Immature natural killer cell (primary cell): ENCODE measurements at regions not wholly inside any gene's neighbourhood (a gene's known extent, or its start where the extent isn't known, plus 50 kb on each side); places are given as distances from the start of the nearest gene placed in this dataset.

Source experiments
- DNase-seq, 3 donors: peaks; one replicate each; pipeline ENCODE4 v3.0.0; 2022; ENCODE audit warnings: mixed read lengths in 1 of 3
- H3K27ac Mint-ChIP-seq, 6 donors: one replicate each; pipeline ENCODE4 v1.8.0; 2020; ENCODE audit warnings: mixed read lengths in 6 of 6, mild to moderate bottlenecking in 5 of 6, inconsistent platforms in 4 of 6, moderate library complexity in 3 of 6
- H3K27me3 Mint-ChIP-seq, 3 donors: one replicate each; pipeline ENCODE4 v1.8.0; 2020 to 2021; ENCODE audit warnings: low read depth in 3 of 3, mild to moderate bottlenecking in 3 of 3, mixed read lengths in 3 of 3, moderate library complexity in 3 of 3, inconsistent platforms in 1 of 3
- H3K36me3 Mint-ChIP-seq, 3 donors: one replicate each; pipeline ENCODE4 v1.8.0; 2020; ENCODE audit warnings: mixed read lengths in 3 of 3, inconsistent platforms in 2 of 3, mild to moderate bottlenecking in 2 of 3
- H3K4me1 Mint-ChIP-seq, 2 donors: one replicate each; pipeline ENCODE4 v1.8.0; 2020; ENCODE audit warnings: inconsistent platforms in 2 of 2, mild to moderate bottlenecking in 2 of 2, mixed read lengths in 2 of 2, moderate library complexity in 1 of 2
- H3K4me3 Mint-ChIP-seq, 5 donors: one replicate each; pipeline ENCODE4 v1.8.0; 2020; ENCODE audit warnings: mild to moderate bottlenecking in 5 of 5, mixed read lengths in 5 of 5, inconsistent platforms in 3 of 5, moderate library complexity in 3 of 5
- H3K9me3 Mint-ChIP-seq, 6 donors: one replicate each; pipeline ENCODE4 v1.8.0; 2020; ENCODE audit warnings: mild to moderate bottlenecking in 6 of 6, mixed read lengths in 6 of 6, inconsistent platforms in 4 of 6, moderate library complexity in 3 of 6

GRCh38 chr2:107354175-107354574 lies 468.2 kb upstream of the ST6GAL2 start:
- no peak for DNase-seq
- peaks cover 0 to 2% (median 0%) of the 10 kb centered on the region in 3 donors for H3K27me3 Mint-ChIP-seq
- peaks cover 0 to 4% (median 0%) of the 10 kb centered on the region in 3 donors for H3K36me3 Mint-ChIP-seq
- no peak overlapping the region for H3K4me3 Mint-ChIP-seq
- no peak overlapping the region for H3K27ac Mint-ChIP-seq
- peaks cover 4 to 37% (median 19%) of the 10 kb centered on the region in 6 donors for H3K9me3 Mint-ChIP-seq
- H3K4me1 Mint-ChIP-seq: no peaks in the 10 kb centered on the region

GRCh38 chr2:107358362-107358761 lies 468.3 kb upstream of the RGPD4 start:
- H3K4me1 Mint-ChIP-seq: no peaks in the 10 kb centered on the region
- H3K9me3 Mint-ChIP-seq: peaks cover under 1 to 14% (median 4%) of the 10 kb centered on the region in 6 donors
- no peak overlapping the region for H3K27ac Mint-ChIP-seq

GRCh38 chr2:107359021-107359420 lies 467.7 kb upstream of the RGPD4 start:
- Mint-ChIP-seq H3K27ac (no peak overlapping the region), H3K4me1 (no peaks in the 10 kb centered on the region), H3K4me3 (no peak overlapping the region), H3K27me3 (peaks cover 0 to 2% (median 0%) of the 10 kb centered on the region in 3 donors), H3K9me3 (peaks cover 5 to 19% (median 7%) of the 10 kb centered on the region in 6 donors), H3K36me3 (no peaks in the 10 kb centered on the region)
- DNase-seq: no peak

More at GRCh38 chr2:107358362-107358761, 468.3 kb upstream of the RGPD4 start:
- Mint-ChIP-seq H3K4me3 (no peak overlapping the region), H3K27me3 (peaks cover 0 to 2% (median 0%) of the 10 kb centered on the region in 3 donors), H3K36me3 (no peaks in the 10 kb centered on the region)
- DNase-seq: no peak

GRCh38 chr2:107361751-107362381 lies 464.8 kb upstream of the RGPD4 start:
- peaks cover 9 to 21% (median 12%) of the 10 kb centered on the region in 6 donors for H3K9me3 Mint-ChIP-seq
- H3K4me1 Mint-ChIP-seq: no peaks in the 10 kb centered on the region
- H3K4me3 Mint-ChIP-seq: no peak overlapping the region
- peaks cover 0 to 2% (median 0%) of the 10 kb centered on the region in 3 donors for H3K27me3 Mint-ChIP-seq
- no peak overlapping the region for H3K27ac Mint-ChIP-seq
- no peaks in the 10 kb centered on the region for H3K36me3 Mint-ChIP-seq
- no peak for DNase-seq

- no peaks in the 10 kb centered on the region for H3K4me1 Mint-ChIP-seq
- no peaks in the 10 kb centered on the region for H3K36me3 Mint-ChIP-seq
- H3K27me3 Mint-ChIP-seq: peaks cover 0 to 2% (median 0%) of the 10 kb centered on the region in 3 donors
- H3K9me3 Mint-ChIP-seq: peaks cover 9 to 20% (median 15%) of the 10 kb centered on the region in 6 donors
- DNase-seq: no peak
- no peak overlapping the region for H3K27ac Mint-ChIP-seq
- H3K4me3 Mint-ChIP-seq: no peak overlapping the region
These were observed 463.7 kb upstream of the RGPD4 start for GRCh38 chr2:107362993-107363392.

GRCh38 chr2:107363806-107364205 lies 462.9 kb upstream of the RGPD4 start:
- Mint-ChIP-seq H3K27me3 (peaks cover 0 to 2% (median 0%) of the 10 kb centered on the region in 3 donors), H3K36me3 (no peaks in the 10 kb centered on the region), H3K9me3 (peaks cover 9 to 25% (median 15%) of the 10 kb centered on the region in 6 donors), H3K4me3 (no peak overlapping the region), H3K27ac (no peak overlapping the region), H3K4me1 (no peaks in the 10 kb centered on the region)
- DNase-seq: no peak

GRCh38 chr2:107364361-107364950 lies 462.2 kb upstream of the RGPD4 start:
- Mint-ChIP-seq H3K4me1 (no peaks in the 10 kb centered on the region), H3K4me3 (no peak overlapping the region), H3K27me3 (peaks cover 0 to 2% (median 0%) of the 10 kb centered on the region in 3 donors), H3K9me3 (peaks cover 9 to 25% (median 18%) of the 10 kb centered on the region in 6 donors), H3K36me3 (no peaks in the 10 kb centered on the region), H3K27ac (no peak overlapping the region)
- no peak for DNase-seq

- Mint-ChIP-seq H3K36me3 (no peaks in the 10 kb centered on the region), H3K27ac (no peak overlapping the region), H3K4me1 (no peaks in the 10 kb centered on the region), H3K9me3 (peaks cover 2 to 42% (median 8%) of the 10 kb centered on the region in 6 donors), H3K27me3 (no peaks in the 10 kb centered on the region), H3K4me3 (no peak overlapping the region)
- DNase-seq: no peak
These were observed 452.4 kb upstream of the RGPD4 start for GRCh38 chr2:107374249-107374648.

GRCh38 chr2:107376909-107377308 lies 449.8 kb upstream of the RGPD4 start:
- Mint-ChIP-seq H3K27me3 (no peaks in the 10 kb centered on the region), H3K4me3 (no peak overlapping the region), H3K9me3 (peaks cover 5 to 35% (median 11%) of the 10 kb centered on the region in 6 donors), H3K36me3 (no peaks in the 10 kb centered on the region), H3K4me1 (no peaks in the 10 kb centered on the region), H3K27ac (no peak overlapping the region)
- no peak for DNase-seq

- DNase-seq: no peak
- H3K36me3 Mint-ChIP-seq: no peaks in the 10 kb centered on the region
- H3K9me3 Mint-ChIP-seq: peaks cover 6 to 38% (median 14%) of the 10 kb centered on the region in 6 donors
- no peak overlapping the region for H3K27ac Mint-ChIP-seq
- H3K4me3 Mint-ChIP-seq: no peak overlapping the region
- no peaks in the 10 kb centered on the region for H3K27me3 Mint-ChIP-seq
- H3K4me1 Mint-ChIP-seq: no peaks in the 10 kb centered on the region
These were observed 445.8 kb upstream of the RGPD4 start for GRCh38 chr2:107380912-107381311.

GRCh38 chr2:107383691-107384090 lies 443.0 kb upstream of the RGPD4 start:
- Mint-ChIP-seq H3K27me3 (peaks cover 0 to 1% (median 0%) of the 10 kb centered on the region in 3 donors), H3K36me3 (no peaks in the 10 kb centered on the region), H3K27ac (no peak overlapping the region), H3K4me1 (no peaks in the 10 kb centered on the region), H3K9me3 (peaks cover 6 to 40% (median 17%) of the 10 kb centered on the region in 6 donors), H3K4me3 (no peak overlapping the region)
- DNase-seq: no peak

GRCh38 chr2:107384422-107384821 lies 442.3 kb upstream of the RGPD4 start:
- no peaks in the 10 kb centered on the region for H3K4me1 Mint-ChIP-seq
- H3K27ac Mint-ChIP-seq: no peak overlapping the region

GRCh38 chr2:107385921-107386320 lies 440.8 kb upstream of the RGPD4 start:
- H3K4me1 Mint-ChIP-seq: no peaks in the 10 kb centered on the region
- H3K27ac Mint-ChIP-seq: no peak overlapping the region
- H3K4me3 Mint-ChIP-seq: no peak overlapping the region
- peaks cover 0 to 1% (median 0%) of the 10 kb centered on the region in 3 donors for H3K27me3 Mint-ChIP-seq
- H3K9me3 Mint-ChIP-seq: peaks cover 6 to 44% (median 17%) of the 10 kb centered on the region in 6 donors
- DNase-seq: no peak
- no peaks in the 10 kb centered on the region for H3K36me3 Mint-ChIP-seq

More at GRCh38 chr2:107384422-107384821, 442.3 kb upstream of the RGPD4 start:
- peaks cover 6 to 44% (median 17%) of the 10 kb centered on the region in 6 donors for H3K9me3 Mint-ChIP-seq
- H3K27me3 Mint-ChIP-seq: peaks cover 0 to 1% (median 0%) of the 10 kb centered on the region in 3 donors
- H3K4me3 Mint-ChIP-seq: no peak overlapping the region
- DNase-seq: no peak
- no peaks in the 10 kb centered on the region for H3K36me3 Mint-ChIP-seq

- no peak for DNase-seq
- Mint-ChIP-seq H3K4me3 (no peak overlapping the region), H3K9me3 (peaks cover 0 to 36% (median 12%) of the 10 kb centered on the region in 6 donors), H3K27me3 (peaks cover 0 to 3% (median 2%) of the 10 kb centered on the region in 3 donors), H3K4me1 (no peaks in the 10 kb centered on the region), H3K36me3 (no peaks in the 10 kb centered on the region), H3K27ac (no peak overlapping the region)
These were observed 434.4 kb upstream of the RGPD4 start for GRCh38 chr2:107392241-107392704.
